ENCODE measurements at regions not wholly inside any gene's neighbourhood (a gene's known extent, or its start where the extent isn't known, plus 50 kb on each side); places are given as distances from the start of the nearest gene placed in this dataset.

- Mint-ChIP-seq H3K4me3 (no peak overlapping the region), H3K36me3 (peaks cover 6% of the 10 kb centered on the region), H3K9me3 (peaks cover 7% of the 10 kb centered on the region), H3K27me3 (no peaks in the 10 kb centered on the region), H3K27ac (peak overlapping the region; percentile 57), H3K4me1 (ENCODE audit: low read depth) (peaks cover 43% of the 10 kb centered on the region)
- intact Hi-C loops (cut with micrococcal nuclease), result loop anchor here (2.0 to 10.0 kb wide), 5 partner anchors 16 to 406 kb away; partner anchors contain the start of genes CENPB, PANK2 and SPEF1
- CTCF ChIA-PET, result interaction anchor here (0.9 to 3.9 kb wide), 10 partner anchors 8 to 405 kb away, joined by 3 to 18 read pairs (median 4); no protein-coding TSS in a partner anchor
- POLR2A ChIA-PET, result interaction anchor here (1.3 kb wide), 1 partner anchor 316 kb away, joined by 5 read pairs; the partner anchor contains the start of gene ADISSP
- no peak for DNase-seq
Measured at GRCh38 chr20:4083098-4083865, 65.3 kb upstream of the SMOX start.

DNA sequence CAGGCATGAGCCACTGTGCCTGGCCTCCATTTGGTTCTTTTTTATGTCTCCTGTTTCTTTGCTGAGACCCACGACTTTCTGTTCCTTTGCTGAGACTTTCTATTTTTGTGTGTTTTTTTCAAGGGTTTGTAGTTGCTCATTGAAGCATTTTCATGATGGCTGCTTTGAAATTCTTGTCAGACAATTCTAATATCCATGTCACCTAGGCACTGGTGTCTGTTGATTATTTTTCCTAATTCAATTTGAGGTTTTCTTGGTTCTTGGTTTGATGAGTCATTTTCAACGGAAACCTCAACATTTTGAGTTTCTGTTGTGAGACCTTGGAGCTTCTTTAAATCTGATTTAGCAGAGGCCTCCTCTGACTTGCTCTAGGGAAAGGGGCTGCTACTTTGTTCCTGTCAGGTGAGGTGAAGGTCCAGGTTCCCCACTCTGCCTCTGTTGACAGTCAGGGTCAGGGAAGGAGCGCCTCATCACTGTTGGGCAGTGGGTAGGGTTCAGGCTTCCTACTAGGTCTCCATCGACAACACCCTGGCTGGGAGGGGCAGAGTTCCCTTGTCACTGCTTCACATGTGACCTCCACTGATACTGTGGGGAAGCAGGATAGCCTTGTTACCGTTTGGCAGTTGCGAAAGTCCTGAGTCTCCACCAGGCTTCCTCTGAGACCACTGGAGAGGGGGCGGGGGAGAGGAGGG is 66.1 kb upstream of the SMOX start:
- ChIA-PET POLR2A (no interaction called here), CTCF (interaction anchor here (1.0 to 3.9 kb wide), 5 partner anchors 9 to 228 kb away, joined by 3 to 18 read pairs (median 4); no protein-coding TSS in a partner anchor)
- Mint-ChIP-seq H3K27me3 (no peaks in the 10 kb centered on the region), H3K4me3 (peak overlapping the region; percentile 42), H3K36me3 (peaks cover 6% of the 10 kb centered on the region), H3K27ac (peak overlapping the region; percentile 89), H3K9me3 (peaks cover 7% of the 10 kb centered on the region), H3K4me1 (ENCODE audit: low read depth) (peaks cover 45% of the 10 kb centered on the region)
- intact Hi-C loops (cut with micrococcal nuclease), result loop anchor here (1.0 to 10.0 kb wide), 7 partner anchors 16 to 405 kb away; partner anchors contain the start of genes CENPB, PANK2 and SPEF1
- DNase-seq, result peak; percentile 67

DNA sequence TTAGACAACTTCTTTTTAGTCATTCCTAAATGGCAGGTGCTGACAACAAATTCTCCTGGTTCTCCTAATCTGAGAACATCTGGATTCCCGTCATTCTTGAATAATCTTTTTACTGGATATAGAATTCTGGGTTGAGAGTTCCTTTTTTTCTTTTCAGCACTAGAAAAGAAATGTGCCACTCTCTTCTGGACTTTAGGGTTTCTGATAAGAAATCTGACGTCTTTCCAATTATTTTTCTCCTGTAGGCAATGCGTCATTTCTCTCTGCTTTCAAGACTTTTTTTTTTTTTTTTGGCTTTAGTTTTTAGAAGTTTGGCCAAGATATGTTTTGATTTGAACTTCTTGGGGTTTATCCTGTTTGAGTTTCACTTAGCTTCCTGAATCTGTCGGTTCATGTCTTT is 66.1 kb upstream of the RNF24 start:
- Mint-ChIP-seq H3K36me3 (peaks cover 6% of the 10 kb centered on the region), H3K27ac (peak overlapping the region; percentile 89), H3K9me3 (peaks cover 7% of the 10 kb centered on the region), H3K4me1 (ENCODE audit: low read depth) (peaks cover 45% of the 10 kb centered on the region), H3K4me3 (no peak overlapping the region), H3K27me3 (no peaks in the 10 kb centered on the region)
- ChIA-PET CTCF (interaction anchor here (2.1 kb wide), 1 partner anchor 10 kb away, joined by 4 read pairs; no protein-coding TSS in a partner anchor), POLR2A (no interaction called here)
- intact Hi-C loops (cut with micrococcal nuclease), result loop anchor here (5.0 to 10.0 kb wide), 4 partner anchors 174 to 404 kb away; partner anchors contain the start of genes CENPB, PANK2 and SPEF1
- no peak for DNase-seq

DNA sequence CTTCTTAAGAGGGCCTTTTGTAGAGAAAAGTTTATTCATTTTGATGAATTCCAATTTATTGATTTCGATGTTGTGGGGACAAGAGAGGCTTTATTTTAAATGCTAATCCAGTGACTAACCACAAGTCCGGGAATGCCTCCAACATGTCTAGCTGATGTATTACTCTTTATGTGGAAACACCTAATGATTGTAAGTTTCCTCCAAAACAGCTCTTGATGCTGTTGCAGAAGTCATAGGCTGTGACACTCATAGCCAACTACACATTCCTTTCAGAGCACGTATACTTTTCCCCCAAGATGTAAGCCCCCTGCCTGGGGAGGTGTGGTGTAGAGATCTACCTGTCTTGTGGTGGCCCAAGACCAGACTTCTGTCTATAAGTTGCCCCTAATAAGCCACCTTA is 61.3 kb upstream of the RNF24 start:
- Mint-ChIP-seq H3K27me3 (no peaks in the 10 kb centered on the region), H3K36me3 (peaks cover 2% of the 10 kb centered on the region), H3K9me3 (peaks cover 2% of the 10 kb centered on the region), H3K27ac (no peak overlapping the region), H3K4me1 (ENCODE audit: low read depth) (peaks cover 12% of the 10 kb centered on the region), H3K4me3 (no peak overlapping the region)
- CTCF ChIA-PET, result no interaction called here
- intact Hi-C loops (cut with micrococcal nuclease), result no loop called here
- POLR2A ChIA-PET, result no interaction called here
- DNase-seq, result no peak

DNA sequence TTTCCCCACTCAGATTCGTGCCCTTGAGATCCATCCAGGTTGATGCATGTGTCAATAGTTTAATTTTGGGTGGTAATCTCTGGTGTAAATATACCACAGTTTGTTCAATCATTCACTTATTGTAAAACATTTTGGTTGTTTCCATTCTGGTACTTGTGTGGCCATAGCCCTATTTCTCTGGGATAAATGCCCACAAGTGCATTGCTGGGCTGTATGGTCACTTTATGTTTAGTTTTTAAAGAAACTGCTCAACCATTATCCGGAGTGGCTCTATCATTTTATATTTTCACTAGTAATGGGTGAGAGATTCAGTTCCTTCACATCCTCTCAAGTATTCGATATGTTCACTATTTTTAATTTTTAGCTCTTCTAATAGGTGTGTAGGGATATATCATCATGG is 60.7 kb upstream of the RNF24 start:
- no peak overlapping the region for H3K4me3 Mint-ChIP-seq
- H3K27ac Mint-ChIP-seq, result no peak overlapping the region
- H3K9me3 Mint-ChIP-seq, result no peaks in the 10 kb centered on the region
- DNase-seq, result no peak
- intact Hi-C loops (cut with micrococcal nuclease), result no loop called here
- no peaks in the 10 kb centered on the region for H3K27me3 Mint-ChIP-seq
- H3K36me3 Mint-ChIP-seq, result no peaks in the 10 kb centered on the region
- H3K4me1 Mint-ChIP-seq (ENCODE audit: low read depth), result peaks cover 8% of the 10 kb centered on the region
- ChIA-PET CTCF (no interaction called here), POLR2A (no interaction called here)

DNA sequence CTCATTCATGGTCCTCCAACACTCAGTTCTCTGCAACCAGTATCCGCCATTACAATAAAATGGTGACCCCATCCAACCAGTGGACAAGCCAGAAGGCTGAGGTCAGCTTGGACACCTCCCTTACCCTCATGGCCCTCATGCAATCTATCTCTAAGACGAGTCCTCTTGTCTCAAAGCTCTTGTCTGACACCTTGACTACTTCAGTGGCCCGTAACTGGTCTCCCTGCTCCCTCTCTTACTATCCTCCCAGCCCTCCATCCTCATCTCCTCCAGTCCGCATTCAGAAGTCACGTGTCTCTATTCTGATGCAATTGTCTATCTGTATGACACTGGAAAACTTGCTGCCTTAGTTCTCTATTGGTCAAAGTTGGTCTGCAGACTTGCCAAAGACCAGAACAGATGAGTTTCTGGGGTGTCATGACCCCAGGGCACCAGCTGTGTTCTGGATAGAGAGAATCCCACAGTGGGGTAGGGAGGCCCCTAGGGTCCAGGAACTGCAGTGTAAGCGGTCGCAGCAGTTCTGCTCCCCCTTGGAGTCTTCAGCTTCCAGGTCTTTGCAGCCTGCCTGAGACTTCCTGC is 59.6 kb upstream of the RNF24 start:
- H3K27ac Mint-ChIP-seq, result no peak overlapping the region

DNA sequence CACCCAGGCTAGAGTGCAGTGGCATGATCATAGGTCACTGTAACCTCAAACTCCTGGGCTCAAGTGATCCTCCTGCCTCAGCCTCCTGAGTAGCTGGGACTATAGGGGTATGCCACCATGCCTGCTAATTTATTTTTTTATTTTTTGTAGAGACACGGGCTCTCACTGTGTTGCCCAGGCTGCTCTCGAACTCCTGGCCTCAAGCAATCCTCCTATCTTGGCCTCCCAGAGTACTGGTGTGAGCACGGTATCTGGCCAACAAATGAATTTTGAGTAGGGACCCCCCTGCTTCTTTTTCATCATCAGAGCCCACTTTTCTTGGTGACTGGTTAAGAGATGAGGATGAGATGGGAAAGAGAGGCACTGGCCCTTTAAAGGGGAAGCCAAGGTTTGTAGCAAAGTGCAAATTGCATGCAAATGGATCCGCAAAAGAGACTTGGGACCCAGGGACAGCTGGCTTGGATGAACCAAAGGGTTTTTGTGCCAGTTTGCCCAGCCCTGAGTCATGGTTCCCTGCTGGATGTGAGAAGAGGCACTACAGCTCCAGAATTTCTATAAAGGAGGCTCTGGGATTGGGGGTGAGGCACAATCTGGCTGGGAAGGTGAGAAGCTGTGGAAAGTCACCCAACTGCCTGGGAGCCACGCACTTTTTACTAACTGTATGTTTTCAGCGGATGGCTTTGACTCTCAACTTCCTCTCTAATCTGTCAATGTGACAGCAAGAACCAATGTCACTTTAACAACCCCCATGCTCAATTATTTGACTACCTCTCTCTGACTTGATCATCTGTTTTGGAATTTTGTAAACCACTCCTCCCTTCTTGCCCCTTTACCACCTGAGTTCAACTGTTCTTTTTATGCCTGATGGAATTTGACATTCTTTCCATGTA is 58.7 kb upstream of the RNF24 start:
- H3K27me3 Mint-ChIP-seq, result no peaks in the 10 kb centered on the region
- POLR2A ChIA-PET, result no interaction called here
- H3K4me1 Mint-ChIP-seq (ENCODE audit: low read depth), result peaks cover 8% of the 10 kb centered on the region
- CTCF ChIA-PET, result interaction anchor here (0.7 to 1.5 kb wide), 3 partner anchors 12 to 97 kb away, joined by 3 to 9 read pairs (median 3); no protein-coding TSS in a partner anchor
- no peak overlapping the region for H3K27ac Mint-ChIP-seq
- H3K9me3 Mint-ChIP-seq, result no peaks in the 10 kb centered on the region
- H3K36me3 Mint-ChIP-seq, result no peaks in the 10 kb centered on the region
- DNase-seq, result no peak
- intact Hi-C loops (cut with micrococcal nuclease), result no loop called here
- H3K4me3 Mint-ChIP-seq, result no peak overlapping the region

More for the DNA sequence above, 59.6 kb upstream of the RNF24 start:
- no peaks in the 10 kb centered on the region for H3K9me3 Mint-ChIP-seq
- no peaks in the 10 kb centered on the region for H3K27me3 Mint-ChIP-seq
- POLR2A ChIA-PET, result no interaction called here
- intact Hi-C loops (cut with micrococcal nuclease), result no loop called here
- CTCF ChIA-PET, result interaction anchor here (1.5 kb wide), 1 partner anchor 11 kb away, joined by 9 read pairs; no protein-coding TSS in a partner anchor
- DNase-seq, result no peak
- no peaks in the 10 kb centered on the region for H3K36me3 Mint-ChIP-seq
- H3K4me1 Mint-ChIP-seq (ENCODE audit: low read depth), result peaks cover 8% of the 10 kb centered on the region
- H3K4me3 Mint-ChIP-seq, result no peak overlapping the region

DNA sequence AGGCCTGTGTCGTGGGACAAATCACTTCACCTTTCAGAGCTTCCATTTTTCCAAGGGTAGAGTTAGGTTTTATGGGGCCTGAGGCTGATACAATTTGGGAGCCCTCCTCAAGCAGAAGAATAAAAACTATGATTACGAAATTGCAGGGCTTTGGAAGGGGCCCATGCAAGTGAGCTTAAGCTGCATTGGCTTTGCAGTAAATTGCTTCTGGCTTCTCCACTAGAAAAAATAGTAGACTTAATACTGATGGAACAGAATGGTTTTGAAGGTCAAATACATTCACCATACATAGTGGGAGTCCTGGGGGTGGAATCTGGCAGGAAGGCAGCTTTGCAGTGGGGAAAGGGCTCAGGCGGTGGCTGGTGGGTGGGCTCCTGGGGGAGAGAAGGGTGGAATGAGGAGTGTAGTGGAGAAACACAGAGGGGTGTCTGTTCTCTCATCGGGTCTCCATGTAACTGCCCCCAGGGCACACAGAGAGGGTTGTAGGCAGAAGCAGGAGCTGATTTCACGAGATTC is 55.9 kb upstream of the RNF24 start:
- DNase-seq, result no peak
- POLR2A ChIA-PET, result interaction anchor here (1.1 kb wide), 1 partner anchor 24 kb away, joined by 4 read pairs; no protein-coding TSS in a partner anchor
- intact Hi-C loops (cut with micrococcal nuclease), result no loop called here
- Mint-ChIP-seq H3K4me1 (ENCODE audit: low read depth) (no peaks in the 10 kb centered on the region), H3K27me3 (no peaks in the 10 kb centered on the region), H3K9me3 (no peaks in the 10 kb centered on the region), H3K36me3 (no peaks in the 10 kb centered on the region), H3K27ac (no peak overlapping the region), H3K4me3 (no peak overlapping the region)
- CTCF ChIA-PET, result interaction anchor here (0.6 to 2.0 kb wide), 11 partner anchors 11 to 216 kb away, joined by 3 to 14 read pairs (median 4); no protein-coding TSS in a partner anchor

GRCh38 chr20:4070323-4071177 is 55.2 kb upstream of the RNF24 start:
- Mint-ChIP-seq H3K9me3 (no peaks in the 10 kb centered on the region), H3K27me3 (no peaks in the 10 kb centered on the region), H3K27ac (no peak overlapping the region), H3K4me1 (ENCODE audit: low read depth) (no peaks in the 10 kb centered on the region), H3K4me3 (no peak overlapping the region), H3K36me3 (no peaks in the 10 kb centered on the region)
- ChIA-PET CTCF (interaction anchor here (0.9 to 1.9 kb wide), 5 partner anchors 12 to 216 kb away, joined by 3 to 6 read pairs (median 4); no protein-coding TSS in a partner anchor), POLR2A (interaction anchor here (0.6 to 1.1 kb wide), 2 partner anchors 23 to 772 kb away, joined by 3 to 4 read pairs; no protein-coding TSS in a partner anchor)
- intact Hi-C loops (cut with micrococcal nuclease), result no loop called here
- DNase-seq, result no peak

DNA sequence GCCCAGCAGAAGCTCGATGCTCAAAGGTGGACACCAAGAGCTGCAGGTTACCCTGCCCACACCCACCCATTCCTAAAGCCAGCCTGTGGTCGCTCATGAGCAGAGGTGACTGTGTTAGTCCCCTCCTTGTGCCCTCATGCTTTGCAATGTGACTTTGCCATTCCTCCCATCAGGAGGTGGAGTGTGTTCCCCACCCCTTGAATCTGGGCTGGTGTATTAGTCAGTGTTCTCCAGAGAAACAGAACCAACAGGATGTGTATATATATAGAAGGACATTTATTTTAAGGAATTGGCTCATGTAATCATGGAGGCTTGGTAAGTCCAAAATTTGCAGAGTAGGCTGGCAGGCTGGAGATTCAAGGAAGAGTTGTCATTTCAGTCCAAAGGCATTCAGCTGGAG is 54.4 kb upstream of the RNF24 start:
- DNase-seq, result no peak
- ChIA-PET POLR2A (interaction anchor here (1.1 kb wide), 1 partner anchor 22 kb away, joined by 4 read pairs; no protein-coding TSS in a partner anchor), CTCF (interaction anchor here (1.1 kb wide), 1 partner anchor 215 kb away, joined by 6 read pairs; no protein-coding TSS in a partner anchor)
- intact Hi-C loops (cut with micrococcal nuclease), result no loop called here
- no peaks in the 10 kb centered on the region for H3K4me1 Mint-ChIP-seq (ENCODE audit: low read depth)
- no peaks in the 10 kb centered on the region for H3K36me3 Mint-ChIP-seq
- H3K27me3 Mint-ChIP-seq, result no peaks in the 10 kb centered on the region
- H3K9me3 Mint-ChIP-seq, result no peaks in the 10 kb centered on the region
- H3K27ac Mint-ChIP-seq, result no peak overlapping the region
- H3K4me3 Mint-ChIP-seq, result no peak overlapping the region
